Ecto neural progenitor cell (in vitro differentiated cells): ENCODE measurements at regions not wholly inside any gene's neighbourhood (a gene's known extent, or its start where the extent isn't known, plus 50 kb on each side); places are given as distances from the start of the nearest gene placed in this dataset.
"Not testable (repeated sequence)": the region's sequence is repeated elsewhere in the genome, so short reads cannot be mapped to it uniquely, and the experiment has no call there.

ENCODE experiments used
- DNase-seq: peaks from one replicate; pipeline ENCODE4 v3.0.0-alpha.2; 2018; ENCODE audit warnings: low spot score

DNA sequence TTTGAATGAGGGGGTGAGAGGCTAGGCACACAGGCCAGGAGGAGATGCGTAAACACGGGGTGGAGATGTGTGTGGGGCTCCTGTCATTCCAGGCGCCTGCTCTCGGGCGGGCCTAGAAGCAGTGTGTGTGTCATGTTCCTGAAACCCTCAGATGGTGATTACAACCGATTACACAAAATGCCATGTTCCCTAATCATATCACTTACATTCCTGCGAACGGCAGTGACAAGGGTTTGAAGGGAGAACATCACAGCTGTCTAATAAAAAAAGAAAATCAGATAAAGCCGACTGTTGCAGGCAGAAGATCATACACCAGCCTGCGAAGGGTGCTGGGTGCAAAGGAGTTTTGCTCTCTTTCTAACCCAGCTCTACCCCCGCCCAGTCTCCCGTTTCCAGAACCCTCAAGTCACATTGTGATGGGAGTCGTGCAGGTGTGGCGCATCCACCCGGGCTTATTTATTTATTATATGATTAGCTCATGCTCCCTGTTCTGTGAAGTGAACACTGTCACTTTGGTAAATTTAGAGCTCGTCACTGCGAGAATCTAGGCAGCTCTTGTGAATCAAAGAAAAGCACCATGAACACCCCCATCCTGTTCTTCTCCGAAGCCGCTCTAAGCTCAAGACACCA, 140.3 kb downstream of the NR2F2 start:
- no peak for DNase-seq

DNA sequence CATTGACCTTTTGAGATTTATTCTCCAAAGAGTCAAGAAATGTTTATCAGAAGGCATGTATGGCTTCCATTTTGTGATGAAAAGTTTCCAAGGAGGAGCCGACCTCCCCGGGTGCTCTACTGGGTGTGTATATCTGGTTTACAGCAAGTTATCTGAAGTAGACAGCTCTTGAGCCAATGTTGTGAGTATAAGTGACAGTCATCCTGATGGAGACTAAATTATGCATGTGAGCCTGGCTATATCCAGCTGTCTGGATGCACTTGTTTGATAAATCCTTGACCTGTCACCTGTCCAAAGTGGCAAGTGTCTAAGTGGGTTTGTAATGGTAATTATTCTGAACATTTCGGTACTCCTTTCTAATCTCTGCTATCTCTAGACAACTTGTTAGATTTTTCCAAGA, 142.2 kb downstream of the NR2F2 start:
- no peak for DNase-seq

DNA sequence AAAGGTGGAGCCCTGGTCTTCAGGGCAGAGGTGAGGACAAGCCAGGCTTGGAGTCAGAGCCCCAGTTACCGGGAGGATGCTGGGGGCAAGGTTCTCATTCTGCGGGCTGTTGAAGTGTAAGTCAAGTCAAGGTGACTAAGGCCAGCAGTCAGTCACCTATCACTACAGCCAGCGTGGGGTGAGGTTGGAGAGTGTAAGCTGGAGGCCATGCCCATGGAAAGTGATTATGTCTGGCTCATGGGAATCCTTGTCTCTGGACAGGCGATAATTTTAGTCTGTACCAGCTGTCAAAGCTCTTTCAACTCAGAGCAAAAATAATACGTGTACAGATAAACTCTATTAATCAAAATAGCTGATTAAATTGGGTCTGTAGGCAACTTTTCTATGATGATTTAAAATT, 143.1 kb downstream of the NR2F2 start:
- DNase-seq = no peak

DNA sequence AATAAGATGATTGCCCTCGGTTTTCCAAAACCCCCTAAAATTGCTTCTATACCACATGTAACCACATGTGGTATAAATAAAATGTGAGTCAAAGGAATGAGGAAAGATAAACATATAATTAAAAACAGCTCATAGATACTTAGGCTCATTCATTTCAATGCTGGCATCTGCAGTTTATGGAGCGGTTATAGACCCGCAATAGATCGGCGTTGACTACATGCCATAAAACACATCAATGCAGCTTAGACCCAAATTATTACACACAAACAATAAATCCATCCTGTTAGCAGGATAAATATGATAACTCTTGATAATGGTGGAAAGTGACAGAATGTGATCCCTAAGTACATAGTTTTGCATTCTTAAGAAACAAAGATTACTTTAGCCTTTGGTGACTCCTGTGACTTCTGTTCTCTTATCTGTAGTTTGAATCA, 143.7 kb downstream of the NR2F2 start:
- no peak for DNase-seq

DNA sequence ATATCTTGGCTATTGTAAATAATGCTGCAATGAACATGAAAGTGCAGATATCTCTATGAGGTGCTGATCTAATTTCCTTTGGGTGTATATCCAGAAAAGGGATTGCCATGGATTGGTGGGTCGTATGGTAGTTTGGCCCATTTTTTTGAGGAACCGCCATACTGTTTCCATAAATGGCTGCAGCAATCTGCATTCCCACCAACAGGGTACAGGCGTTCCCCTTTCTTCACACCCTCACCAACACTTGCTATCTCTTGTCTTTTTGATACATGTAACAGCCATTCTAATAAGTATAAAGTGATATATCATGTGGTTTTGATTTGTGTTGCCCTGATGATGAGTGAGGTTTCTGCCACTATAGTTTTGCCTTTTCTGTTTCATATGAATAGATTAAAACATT, 146.7 kb downstream of the NR2F2 start:
- no peak for DNase-seq

DNA sequence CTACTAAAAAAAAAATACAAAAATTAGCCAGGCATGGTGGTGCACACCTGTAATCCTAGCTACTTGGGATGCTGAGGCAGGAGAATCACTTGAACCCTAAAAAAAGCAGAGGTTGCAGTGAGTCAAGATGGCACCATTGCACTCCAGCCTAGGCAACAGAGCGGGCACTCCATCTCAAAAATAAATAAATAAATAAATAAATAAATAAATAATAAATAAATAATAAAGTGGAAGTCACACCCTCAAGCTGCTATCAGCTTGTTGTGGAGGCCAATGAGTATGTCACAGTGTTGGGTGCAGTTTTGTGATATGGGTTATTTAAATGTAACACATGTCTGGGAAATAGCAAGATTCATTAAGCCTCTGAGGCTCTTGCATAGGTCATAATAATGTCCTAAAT, 153.9 kb downstream of the NR2F2 start:
- not testable (repeated sequence) for DNase-seq

DNA sequence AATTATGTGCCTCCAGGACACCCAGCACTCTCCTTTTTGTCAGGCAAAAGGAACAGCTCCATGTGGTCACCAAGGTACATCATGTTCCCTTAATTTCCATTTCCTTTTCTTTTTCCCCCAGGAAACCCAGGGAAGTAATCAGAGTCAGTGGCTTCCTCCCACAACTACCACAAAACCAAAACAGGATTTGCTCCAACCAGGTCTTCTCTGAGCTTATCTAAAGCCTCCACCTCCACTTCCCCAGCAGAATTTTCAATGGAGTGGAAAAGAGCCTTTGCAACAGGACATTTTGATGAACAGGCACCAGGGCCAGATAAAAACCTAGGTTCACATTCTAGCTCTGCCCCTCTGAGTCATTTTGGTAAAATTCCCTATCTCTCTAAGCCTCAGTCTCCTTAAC, 154.3 kb downstream of the NR2F2 start:
- DNase-seq = no peak

DNA sequence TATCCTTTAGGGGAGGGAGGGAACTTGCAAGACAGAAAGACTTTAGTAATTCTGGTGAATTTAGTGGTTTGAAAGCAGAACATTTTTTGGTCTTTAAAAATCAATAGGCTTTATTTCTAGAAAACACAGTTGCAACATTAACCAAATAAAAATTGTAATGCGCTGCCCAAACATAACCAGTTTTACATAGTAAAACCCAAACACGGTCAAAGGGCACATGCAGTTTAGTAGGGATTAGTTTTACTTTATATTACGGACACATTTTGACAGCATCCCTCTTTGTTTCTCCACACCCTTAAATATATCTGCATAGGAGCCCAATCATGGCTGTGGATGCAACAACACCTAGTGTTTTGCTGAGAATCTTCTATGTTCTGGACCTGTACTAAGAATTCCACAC, 156.7 kb downstream of the NR2F2 start:
- DNase-seq = no peak

DNA sequence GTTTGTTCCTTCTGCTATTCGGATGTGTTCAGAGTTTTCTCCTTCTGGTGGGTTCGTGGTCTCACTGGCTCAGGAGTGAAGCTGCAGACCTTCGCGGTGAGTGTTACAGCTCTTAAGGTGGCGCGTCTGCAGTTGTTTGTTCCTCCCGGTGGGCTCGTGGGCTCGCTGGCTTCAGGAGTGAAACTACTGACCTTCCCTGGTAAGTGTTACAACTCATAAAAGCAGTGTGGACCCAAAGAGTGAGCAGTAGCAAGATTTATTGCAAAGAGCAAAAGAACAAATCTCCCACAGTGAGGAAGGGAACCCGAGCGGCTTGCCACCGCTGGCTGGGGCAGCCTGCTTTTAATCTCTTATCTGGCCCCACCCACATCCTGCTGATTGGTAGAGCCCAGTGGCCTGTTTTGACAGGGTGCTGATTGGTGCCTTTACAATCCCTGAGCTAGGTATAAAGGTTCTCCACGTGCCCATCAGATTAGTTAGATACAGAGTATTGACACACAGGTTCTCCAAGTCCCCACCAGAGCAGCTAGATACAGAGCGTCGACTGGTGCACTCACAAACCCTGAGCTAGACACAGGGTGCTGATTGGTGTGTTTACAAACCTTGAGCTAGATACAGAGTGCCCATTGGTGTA, 160.7 kb downstream of the NR2F2 start:
- not testable (repeated sequence) for DNase-seq

DNA sequence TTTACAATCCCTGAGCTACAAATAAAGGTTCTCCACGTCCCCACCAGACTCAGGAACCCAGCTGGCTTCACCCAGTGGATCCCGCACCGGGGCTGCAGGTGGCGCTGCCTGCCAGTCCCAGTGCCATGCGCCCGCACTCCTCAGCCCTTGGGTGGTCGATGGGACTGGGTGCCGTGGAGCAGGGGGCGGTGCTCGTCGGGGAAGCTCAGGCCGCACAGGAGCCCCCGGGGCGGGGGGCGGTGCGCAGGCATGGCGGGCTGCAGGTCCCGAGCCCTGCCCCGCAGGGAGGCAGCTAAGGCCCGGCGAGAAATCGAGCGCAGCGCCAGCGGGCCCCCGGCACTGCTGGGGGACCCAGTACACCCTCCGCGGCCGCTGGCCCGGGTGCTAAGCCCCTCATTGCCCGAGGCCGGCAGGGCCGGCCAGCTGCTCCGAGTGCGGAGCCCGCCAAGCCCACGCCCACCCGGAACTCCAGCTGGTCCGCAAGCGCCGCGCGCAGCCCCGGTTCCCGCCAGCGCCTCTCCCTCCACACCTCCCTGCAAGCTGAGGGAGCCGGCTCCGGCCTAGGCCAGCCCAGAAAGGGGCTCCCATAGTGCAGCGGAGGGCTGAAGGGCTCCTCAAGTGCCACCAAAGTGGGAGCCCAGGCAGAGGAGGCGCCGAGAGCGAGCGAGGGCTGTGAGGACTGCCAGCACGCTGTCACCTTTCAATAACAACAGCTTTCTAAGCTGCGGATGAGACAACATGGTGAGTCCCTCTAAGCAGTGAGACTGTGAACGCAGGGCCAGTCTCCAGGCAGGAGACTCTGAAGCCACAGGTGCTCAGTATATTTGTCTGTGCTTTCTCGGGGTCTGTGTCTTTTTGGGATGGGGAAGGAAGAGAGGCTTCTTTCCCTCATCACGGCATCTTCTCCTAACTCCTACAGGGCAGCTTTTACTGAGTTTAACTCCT, 161.5 kb downstream of the NR2F2 start:
- peak; percentile 67 for DNase-seq

DNA sequence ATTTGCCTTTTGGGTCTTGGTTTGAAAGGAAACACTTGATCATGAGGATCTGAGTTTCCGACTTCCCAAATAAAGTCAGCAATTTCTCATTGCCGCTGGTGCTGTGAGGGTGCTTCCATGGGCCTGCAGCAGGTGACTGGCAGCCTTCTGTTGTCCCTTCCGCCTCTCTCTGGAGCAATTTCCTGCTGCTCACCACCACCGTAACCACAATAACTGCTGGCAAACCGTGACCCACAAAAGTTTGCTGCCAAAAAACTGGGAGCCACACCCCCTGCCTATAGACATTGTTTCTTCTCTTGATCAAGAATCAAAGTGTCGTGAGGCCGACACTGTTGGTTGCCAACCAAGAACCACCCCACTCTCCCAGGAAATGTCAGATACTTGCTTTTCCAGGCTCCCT, 164.0 kb downstream of the NR2F2 start:
- DNase-seq = no peak

DNA sequence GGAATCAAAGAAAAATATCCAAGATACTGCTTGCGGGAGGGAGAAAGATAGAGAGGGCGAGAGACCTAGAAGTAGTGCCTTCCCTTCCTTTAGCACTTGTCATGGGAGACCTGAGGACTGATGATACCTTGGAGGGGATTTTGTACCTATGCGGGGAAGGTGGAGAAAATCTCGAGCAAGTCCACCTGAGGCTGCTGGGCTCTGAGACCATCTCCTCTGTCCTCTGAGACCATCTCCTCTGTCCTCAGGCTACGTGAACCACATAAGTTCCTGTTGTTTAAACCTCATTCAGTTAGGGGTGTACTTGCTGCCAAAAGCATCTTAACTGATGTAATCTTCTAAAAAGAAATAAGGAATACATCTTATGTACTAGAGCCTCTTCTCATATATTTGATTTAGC, 164.9 kb downstream of the NR2F2 start:
- DNase-seq = no peak

DNA sequence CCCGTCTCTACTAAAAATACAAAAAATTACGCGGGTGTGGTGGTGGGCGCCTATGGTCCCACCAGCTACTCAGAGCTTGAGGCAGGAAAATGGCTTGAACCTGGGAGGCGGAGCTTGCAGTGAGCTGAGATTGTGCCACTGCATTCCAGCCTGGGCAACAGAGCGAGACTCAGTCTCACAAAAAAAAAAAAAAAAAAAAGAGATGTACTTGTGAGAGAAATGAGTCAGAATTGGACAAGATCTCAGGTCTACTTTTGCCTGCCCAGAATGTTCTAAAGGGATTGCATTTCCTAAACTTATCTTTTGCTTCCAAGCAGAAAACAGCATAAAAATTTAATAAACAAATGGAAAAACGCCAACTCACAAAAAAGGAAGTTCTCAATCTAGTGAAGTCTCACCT, 167.5 kb downstream of the NR2F2 start:
- no peak for DNase-seq

DNA sequence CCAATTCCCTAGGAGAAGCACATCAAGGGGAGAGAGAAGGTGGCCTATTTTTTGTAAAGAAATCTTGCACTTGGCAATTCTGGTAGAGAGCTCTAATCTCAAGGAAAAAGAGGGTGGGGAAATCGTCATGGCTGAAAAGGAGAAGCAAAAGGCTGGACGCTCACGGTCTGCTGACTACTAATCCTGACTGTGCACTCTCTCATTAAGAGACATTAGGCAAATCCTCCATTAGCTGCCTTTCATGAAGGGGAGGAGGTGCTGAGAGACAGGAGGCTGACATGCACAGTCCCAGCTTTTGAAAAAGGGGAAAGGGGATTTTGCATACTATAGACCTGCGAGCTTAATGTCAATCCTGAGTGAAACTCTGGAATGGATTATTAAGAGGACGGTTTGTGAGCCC, 170.0 kb downstream of the NR2F2 start:
- DNase-seq = no peak

DNA sequence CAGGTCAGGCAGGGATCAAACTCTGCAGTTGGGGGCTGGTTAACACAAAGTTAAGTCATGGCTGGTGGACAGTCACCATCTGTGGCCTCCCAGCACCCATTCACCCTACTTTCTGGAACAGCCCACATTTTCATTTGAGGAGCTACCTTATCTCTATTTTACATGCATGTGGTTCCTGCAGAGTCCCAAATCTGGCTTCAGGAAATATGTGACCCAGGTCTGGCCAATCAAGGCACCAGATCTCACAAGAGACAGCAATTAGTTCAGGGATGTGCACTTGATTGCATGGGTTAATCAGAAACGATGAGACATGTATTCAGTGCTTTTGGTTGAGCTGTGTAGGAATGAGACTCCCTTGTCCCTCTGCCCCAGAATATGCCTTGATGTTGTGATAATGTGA, 170.9 kb downstream of the NR2F2 start:
- DNase-seq = no peak

DNA sequence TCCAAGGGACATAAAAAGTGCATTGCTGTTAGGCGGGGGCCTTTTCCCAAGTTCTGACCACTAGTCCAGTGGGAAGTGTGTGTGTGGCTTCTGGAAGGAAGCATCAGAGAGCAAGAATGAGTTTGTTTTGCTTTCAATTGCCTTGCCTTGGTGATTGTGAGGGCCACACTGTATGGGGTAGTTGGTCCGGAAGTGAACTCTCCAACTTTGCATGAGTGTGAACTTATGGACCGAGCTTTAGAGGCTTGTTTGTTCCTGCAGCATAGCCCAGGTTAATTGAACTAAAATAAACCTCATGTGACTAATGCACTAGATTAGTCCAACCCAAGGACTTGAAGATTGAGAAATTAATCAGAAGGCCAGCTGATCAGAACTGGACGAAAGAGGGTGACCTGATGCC, 171.7 kb downstream of the NR2F2 start:
- no peak for DNase-seq

DNA sequence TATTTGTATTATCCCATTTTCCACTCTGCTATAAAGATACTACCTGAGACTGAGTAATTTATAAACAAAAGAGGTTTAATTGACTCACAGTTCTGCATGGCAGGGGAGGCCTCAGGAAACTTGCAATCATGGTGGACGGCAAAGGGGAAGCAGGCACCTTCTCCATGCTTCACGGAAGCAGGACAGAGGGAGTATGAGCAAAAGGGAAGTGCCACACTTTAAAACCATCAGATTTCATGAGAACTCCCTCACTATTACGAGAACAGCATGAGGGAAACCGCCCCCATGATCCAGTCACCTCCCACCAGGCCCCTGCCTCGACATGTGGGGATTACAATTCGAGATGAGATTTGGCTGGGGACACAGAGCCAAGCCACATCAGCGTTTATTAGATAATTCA, 172.8 kb downstream of the NR2F2 start:
- no peak for DNase-seq

DNA sequence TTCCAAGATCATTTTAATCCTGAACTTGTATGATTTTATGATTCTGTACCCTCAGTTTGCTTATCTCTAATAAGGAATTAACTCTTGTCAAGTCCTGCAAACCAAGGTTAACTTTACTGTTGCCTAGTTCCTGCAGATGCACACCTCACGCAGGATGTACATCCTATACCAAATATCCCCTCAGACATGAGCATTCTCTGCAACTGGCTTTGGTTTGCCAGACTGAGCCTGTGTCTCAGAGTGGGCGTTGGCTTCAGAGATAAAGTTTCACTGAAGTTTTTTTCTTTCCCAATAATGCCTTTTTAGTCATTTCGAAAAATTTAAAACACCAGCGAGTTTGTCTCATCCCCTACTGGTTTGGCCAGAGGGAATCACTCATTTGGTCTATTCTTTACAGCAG, 173.9 kb downstream of the NR2F2 start:
- no peak for DNase-seq

DNA sequence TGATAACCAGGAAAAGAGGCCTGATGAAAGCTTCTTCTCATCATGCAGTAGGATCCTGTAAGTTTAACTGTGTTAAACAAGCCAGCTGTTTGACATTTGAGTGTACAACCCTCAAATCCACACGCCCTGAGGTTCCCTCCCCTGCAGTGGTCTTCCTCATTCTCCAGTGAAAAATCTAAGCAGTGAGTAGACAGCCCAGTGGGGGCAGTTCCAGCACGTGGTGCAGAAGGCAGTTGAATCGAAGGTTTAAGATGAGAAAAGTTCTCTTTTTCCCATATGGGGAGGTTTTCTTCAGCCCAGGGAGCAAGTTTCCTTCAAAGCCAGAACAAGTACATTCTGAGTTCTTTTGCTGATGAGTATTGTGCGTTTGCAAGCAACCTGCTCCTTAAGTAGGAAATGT, 174.5 kb downstream of the NR2F2 start:
- DNase-seq = no peak

DNA sequence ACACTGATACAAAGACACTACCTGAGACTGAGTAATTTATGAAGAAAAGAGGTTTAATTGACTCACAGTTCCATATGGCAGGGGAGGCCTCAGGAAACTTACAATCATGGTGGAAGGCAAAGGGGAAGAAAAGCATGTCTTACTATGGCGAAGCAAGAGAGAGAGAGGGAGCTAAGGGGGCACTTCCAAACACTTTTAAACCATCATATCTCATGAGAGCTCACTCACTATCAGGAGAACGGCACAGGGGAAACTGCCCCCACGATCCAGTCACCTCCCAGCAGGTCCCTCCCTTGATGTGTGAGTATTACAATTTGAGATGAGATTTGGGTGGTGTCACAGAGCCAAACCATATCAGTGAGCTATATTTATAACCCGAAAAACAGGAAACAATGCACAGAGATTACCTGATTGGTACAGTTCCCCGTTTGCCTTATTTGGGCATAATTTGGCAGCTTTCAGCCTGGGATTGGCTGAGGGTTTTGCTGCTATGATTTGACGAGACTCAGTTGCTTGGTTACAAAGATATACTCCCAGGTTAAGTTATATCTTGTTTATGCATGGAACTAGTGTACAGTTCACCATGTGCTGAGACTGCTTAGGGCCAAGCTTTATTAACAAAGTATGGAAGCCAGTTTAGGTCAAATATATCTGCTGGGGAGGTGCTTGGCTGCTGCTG, 184.2 kb downstream of the NR2F2 start:
- DNase-seq = no peak

DNA sequence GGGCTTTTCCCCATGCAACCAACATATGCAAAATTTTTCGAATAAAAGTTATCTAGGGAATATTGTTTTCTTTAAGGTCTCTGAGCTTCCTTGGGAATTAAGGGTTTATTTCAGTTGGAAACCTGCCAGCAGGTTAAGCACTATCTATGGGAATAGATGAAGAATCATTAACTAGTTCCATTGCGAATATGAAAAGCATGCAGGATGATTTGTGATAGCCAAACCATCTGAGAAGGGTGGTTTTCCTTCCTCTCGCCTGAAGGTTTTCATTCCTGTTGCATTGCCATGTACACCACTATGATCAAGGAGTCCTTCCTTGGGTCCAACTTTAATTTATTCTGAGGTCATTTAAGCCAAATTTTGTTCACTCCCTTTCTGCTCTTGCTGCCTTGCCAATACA, 184.9 kb downstream of the NR2F2 start:
- DNase-seq = no peak

DNA sequence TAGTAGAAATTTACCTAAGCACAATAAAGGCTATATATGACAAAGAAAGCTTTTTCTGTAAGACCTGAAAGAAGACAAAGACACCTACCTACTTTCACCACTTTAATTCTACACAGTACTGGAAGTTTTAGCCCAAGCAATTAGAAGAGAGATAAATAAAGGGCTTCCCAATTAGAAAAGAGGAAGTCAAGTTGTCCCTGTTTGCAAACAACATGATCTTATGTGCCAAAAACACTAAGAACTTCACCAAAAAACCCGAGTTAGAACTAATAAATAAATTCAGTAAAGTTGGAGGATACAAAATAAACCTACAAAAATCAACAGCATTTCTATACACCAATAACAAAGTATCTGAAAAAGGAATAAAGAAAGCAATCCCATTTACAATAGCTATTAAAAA, 190.9 kb downstream of the NR2F2 start:
- no peak for DNase-seq
